Mesodermal cell (in vitro differentiated cells): ENCODE measurements at regions not wholly inside any gene's neighbourhood (a gene's known extent, or its start where the extent isn't known, plus 50 kb on each side); places are given as distances from the start of the nearest gene placed in this dataset.

Experiments
- H3K27ac ChIP-seq: 2 replicates; pipeline ENCODE4 v1.7.0; 2013; ENCODE audit warnings: mild to moderate bottlenecking, low read depth, low read length, moderate library complexity; ENCODE audit not compliant: severe bottlenecking
- H3K36me3 ChIP-seq: 2 replicates; pipeline ENCODE4 v1.7.1; 2013; ENCODE audit warnings: mild to moderate bottlenecking, low read length, moderate library complexity; ENCODE audit not compliant: control insufficient read depth, insufficient read depth
- H3K4me1 ChIP-seq: one replicate; pipeline ENCODE4 v1.7.1; 2013; ENCODE audit warnings: mild to moderate bottlenecking, low read length; ENCODE audit not compliant: insufficient read depth, control insufficient read depth, poor library complexity, severe bottlenecking
- H3K4me3 ChIP-seq: 2 replicates; pipeline ENCODE4 v1.7.0; 2013; ENCODE audit warnings: low read length, control low read depth, mild to moderate bottlenecking; ENCODE audit not compliant: insufficient read depth, poor library complexity, severe bottlenecking; ENCODE audit errors: extremely low read depth
- H3K9me3 ChIP-seq: 2 replicates; pipeline ENCODE4 v1.7.1; 2013; ENCODE audit warnings: mild to moderate bottlenecking, low read length, moderate library complexity; ENCODE audit not compliant: control insufficient read depth
- WGBS, 2 experiments: methylation state at CpG; one replicate each; pipeline ENCODE4 v1.1.5; 2013; ENCODE audit warnings: missing lambda C conversion rate in 2 of 2; ENCODE audit not compliant: insufficient coverage in 2 of 2; 5-methylcytosine and 5-hydroxymethylcytosine counted together

- no peaks in the 10 kb centered on the region for H3K9me3 ChIP-seq
- no peak overlapping the region for H3K27ac ChIP-seq
- no peak overlapping the region for H3K4me3 ChIP-seq
- WGBS, 2 experiments = no CpG with 5 or more reads among the region's 2 CpGs
- H3K4me1 ChIP-seq = peaks cover 5% of the 10 kb centered on the region
- no peaks in the 10 kb centered on the region for H3K36me3 ChIP-seq
Observed at GRCh38 chr4:110950731-110951130, 327.9 kb upstream of the PITX2 start.

DNA sequence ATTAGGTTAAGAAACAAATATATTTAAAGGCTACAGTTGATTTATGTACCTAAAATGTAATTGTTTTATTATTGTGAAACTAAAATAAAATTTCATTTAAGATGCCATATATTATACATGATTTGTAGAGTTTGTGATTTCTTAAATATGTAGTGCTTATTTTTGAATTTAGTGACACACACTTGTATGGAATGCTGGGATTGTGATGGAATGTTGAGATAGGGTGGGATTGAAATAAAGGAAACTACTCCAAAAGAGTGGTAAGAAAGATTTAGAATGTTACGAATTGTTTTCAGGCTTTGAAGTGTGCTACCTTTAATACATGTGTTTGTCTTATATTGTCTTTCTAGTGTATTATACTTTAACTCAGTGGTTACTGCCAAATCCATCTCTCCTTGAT is 330.3 kb upstream of the PITX2 start:
- Histone ChIP-seq H3K4me1 (peaks cover 5% of the 10 kb centered on the region), H3K9me3 (no peaks in the 10 kb centered on the region), H3K36me3 (no peaks in the 10 kb centered on the region), H3K4me3 (no peak overlapping the region), H3K27ac (no peak overlapping the region)
- no CpG with 5 or more reads among the region's 1 CpG for WGBS, 2 experiments

DNA sequence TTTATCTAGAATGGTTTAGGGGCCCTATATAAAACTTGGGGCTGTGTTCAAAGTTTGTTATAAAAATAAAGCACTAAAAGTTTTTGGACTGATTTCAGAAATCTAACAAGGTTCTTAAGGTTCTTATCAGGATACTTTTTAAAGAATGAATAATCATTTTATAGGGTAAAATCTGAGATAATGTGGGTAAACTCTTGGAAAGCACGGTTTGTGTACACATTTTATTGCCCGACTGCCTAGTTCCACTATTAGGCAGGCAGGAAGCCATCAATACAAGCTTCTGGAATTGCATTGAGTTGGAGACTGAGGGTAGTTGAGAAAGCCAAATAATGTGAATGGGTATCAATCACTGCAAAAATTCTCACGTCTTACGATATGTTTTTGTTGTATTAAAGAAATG is 331.0 kb upstream of the PITX2 start:
- Histone ChIP-seq H3K27ac (peak overlapping the region; percentile 29), H3K9me3 (no peaks in the 10 kb centered on the region), H3K4me1 (peaks cover 5% of the 10 kb centered on the region), H3K36me3 (no peaks in the 10 kb centered on the region), H3K4me3 (no peak overlapping the region)
- 90 to 94% methylated on average over 2 to 4 of the region's 4 CpGs for WGBS, 2 experiments

DNA sequence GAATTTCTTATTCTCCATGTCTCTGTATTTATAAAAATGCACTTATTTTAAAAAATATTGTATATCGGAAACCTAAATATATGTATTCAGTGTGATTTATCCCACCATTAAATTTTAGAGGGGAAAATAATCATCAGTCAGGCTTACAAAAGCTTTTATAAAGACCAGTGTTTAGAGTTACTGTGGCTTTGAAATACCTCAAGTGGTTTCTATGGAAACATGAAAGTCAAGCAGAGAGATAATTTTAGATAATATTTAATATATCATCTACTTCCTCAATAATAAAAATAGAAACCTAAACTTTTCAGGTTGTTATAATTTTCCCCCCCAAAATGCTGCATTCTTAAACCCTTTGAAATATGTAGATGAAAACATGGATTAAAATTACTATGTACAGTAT is 332.9 kb upstream of the PITX2 start:
- Histone ChIP-seq H3K9me3 (no peaks in the 10 kb centered on the region), H3K36me3 (no peaks in the 10 kb centered on the region), H3K4me1 (peaks cover 5% of the 10 kb centered on the region), H3K4me3 (no peak overlapping the region), H3K27ac (no peak overlapping the region)
- WGBS, 2 experiments = no CpG with 5 or more reads among the region's 1 CpG

GRCh38 chr4:110959041-110959643 is 336.3 kb upstream of the PITX2 start:
- Histone ChIP-seq H3K36me3 (no peaks in the 10 kb centered on the region), H3K27ac (no peak overlapping the region), H3K4me3 (no peak overlapping the region), H3K4me1 (no peaks in the 10 kb centered on the region), H3K9me3 (no peaks in the 10 kb centered on the region)

GRCh38 chr4:110961066-110961465 is 338.2 kb upstream of the PITX2 start:
- WGBS, 2 experiments = 83 to 100% methylated on average over 2 of the region's 3 CpGs
- no peaks in the 10 kb centered on the region for H3K9me3 ChIP-seq

DNA sequence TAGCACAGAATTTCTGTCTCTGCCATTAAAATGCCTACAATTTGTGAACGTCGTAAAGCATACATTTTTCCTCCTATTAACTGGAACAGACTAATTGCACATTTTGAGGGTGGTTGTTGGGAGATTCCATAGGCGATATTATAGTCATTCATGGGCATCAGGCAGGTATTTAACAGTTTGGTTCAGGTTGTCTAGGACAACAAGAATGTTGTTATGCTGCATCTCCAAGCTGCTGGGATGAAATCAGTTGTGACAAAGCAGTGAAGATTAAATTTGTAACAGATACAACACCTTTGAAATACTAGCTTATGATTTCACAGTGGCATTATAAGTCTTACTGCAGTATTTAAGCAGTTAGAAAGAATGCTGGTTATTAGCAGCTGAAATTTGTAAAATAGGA is 339.7 kb upstream of the PITX2 start:
- Histone ChIP-seq H3K36me3 (no peaks in the 10 kb centered on the region), H3K4me1 (no peaks in the 10 kb centered on the region), H3K9me3 (no peaks in the 10 kb centered on the region), H3K27ac (no peak overlapping the region), H3K4me3 (no peak overlapping the region)
- 88% methylated on average over 1 of the region's 3 CpGs; no CpG with 5 or more reads in 1 of the 2 experiments for WGBS, 2 experiments

More at GRCh38 chr4:110961066-110961465, 338.2 kb upstream of the PITX2 start:
- H3K27ac ChIP-seq = no peak overlapping the region
- no peak overlapping the region for H3K4me3 ChIP-seq
- no peaks in the 10 kb centered on the region for H3K36me3 ChIP-seq
- no peaks in the 10 kb centered on the region for H3K4me1 ChIP-seq

DNA sequence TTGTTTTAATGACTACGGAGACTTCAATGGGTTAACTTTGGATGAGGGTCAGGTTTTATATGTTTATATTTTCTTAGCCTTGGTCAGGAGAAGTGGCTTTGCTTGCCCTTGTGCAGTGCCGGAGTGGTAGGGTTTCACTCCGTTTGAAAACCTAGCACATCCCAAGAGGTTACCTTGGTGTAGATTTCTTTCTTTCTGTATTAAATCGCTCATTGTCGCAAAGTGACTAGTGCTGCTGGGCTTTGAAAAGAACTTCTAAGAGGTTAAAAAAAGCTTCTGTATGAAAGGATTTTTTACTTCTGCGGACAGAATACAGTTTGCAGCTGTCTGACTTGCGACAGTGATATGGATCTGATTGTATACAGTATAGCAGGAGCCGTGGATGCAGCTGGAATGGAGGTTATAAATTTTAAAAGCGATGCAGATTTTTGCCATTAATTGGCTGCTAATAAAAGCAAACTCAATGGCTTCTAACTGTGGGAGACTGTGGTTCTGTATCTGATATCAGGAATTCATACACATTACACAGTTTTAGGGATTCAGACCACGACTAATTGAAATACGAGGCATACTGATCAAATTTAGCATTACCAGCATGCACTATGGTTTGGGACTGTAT is 340.9 kb upstream of the PITX2 start:
- H3K4me3 ChIP-seq = no peak overlapping the region
- no peaks in the 10 kb centered on the region for H3K36me3 ChIP-seq
- H3K4me1 ChIP-seq = no peaks in the 10 kb centered on the region
- no peaks in the 10 kb centered on the region for H3K9me3 ChIP-seq
- 93 to 94% methylated on average over 6 to 10 of the region's 11 CpGs for WGBS, 2 experiments
- no peak overlapping the region for H3K27ac ChIP-seq

DNA sequence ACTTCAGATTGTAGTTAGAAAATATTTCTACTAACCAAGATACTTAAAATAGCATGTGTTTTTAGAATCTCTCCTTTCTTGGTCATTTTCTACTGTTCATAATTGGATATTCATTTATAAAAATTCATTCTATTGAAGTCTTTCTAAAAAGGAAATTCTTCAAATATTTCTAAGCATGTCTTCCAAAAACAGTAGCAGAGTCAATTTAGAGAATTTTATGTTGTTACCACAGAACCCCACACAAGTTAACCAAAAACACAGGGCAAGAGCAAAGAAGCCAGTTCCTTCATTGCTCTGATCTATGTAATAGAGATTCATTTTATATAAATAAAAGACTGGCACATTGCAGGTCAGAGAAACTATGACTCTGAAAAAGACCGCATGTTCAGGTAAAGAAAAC is 345.1 kb upstream of the PITX2 start:
- H3K27ac ChIP-seq = no peak overlapping the region
- no peaks in the 10 kb centered on the region for H3K9me3 ChIP-seq
- H3K36me3 ChIP-seq = no peaks in the 10 kb centered on the region
- H3K4me3 ChIP-seq = no peak overlapping the region
- H3K4me1 ChIP-seq = no peaks in the 10 kb centered on the region
- no CpG with 5 or more reads among the region's 1 CpG for WGBS, 2 experiments

GRCh38 chr4:110970642-110971041 is 347.8 kb upstream of the PITX2 start:
- WGBS, 2 experiments = 20% methylated on average over 2 of the region's 3 CpGs; no CpG with 5 or more reads in 1 of the 2 experiments
- Histone ChIP-seq H3K9me3 (no peaks in the 10 kb centered on the region), H3K36me3 (no peaks in the 10 kb centered on the region), H3K4me1 (no peaks in the 10 kb centered on the region), H3K27ac (no peak overlapping the region), H3K4me3 (no peak overlapping the region)

DNA sequence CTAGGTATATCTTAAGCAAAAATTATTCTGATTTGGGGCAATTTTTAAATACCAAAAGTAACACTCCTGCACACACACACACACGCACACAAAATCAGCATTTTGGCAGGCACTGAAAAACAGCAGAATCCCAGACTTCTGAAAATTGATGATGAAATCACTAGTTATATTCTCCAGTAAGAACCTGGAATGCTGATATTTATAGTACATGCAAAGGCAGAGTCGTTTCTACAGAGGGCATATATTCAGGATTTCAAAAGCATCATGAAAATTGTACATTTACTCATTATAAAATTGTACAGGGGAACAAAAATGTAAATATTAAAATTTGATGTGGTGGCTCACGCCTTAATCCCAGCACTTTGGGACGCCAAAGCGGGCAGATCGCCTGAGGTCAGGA is 352.5 kb upstream of the PITX2 start:
- H3K9me3 ChIP-seq = no peaks in the 10 kb centered on the region
- no peak overlapping the region for H3K27ac ChIP-seq
- no peaks in the 10 kb centered on the region for H3K36me3 ChIP-seq
- no peak overlapping the region for H3K4me3 ChIP-seq
- 100% methylated on average over 1 to 4 of the region's 6 CpGs for WGBS, 2 experiments
- no peaks in the 10 kb centered on the region for H3K4me1 ChIP-seq
